ENCODE measurements at regions not wholly inside any gene's neighbourhood (a gene's known extent, or its start where the extent isn't known, plus 50 kb on each side); places are given as distances from the start of the nearest gene placed in this dataset.

- ATAC-seq (ENCODE audit: low FRiP score) (no peak), DNase-seq (ENCODE audit: low spot score) (no peak)
- TF ChIP-seq, protein P1, sequence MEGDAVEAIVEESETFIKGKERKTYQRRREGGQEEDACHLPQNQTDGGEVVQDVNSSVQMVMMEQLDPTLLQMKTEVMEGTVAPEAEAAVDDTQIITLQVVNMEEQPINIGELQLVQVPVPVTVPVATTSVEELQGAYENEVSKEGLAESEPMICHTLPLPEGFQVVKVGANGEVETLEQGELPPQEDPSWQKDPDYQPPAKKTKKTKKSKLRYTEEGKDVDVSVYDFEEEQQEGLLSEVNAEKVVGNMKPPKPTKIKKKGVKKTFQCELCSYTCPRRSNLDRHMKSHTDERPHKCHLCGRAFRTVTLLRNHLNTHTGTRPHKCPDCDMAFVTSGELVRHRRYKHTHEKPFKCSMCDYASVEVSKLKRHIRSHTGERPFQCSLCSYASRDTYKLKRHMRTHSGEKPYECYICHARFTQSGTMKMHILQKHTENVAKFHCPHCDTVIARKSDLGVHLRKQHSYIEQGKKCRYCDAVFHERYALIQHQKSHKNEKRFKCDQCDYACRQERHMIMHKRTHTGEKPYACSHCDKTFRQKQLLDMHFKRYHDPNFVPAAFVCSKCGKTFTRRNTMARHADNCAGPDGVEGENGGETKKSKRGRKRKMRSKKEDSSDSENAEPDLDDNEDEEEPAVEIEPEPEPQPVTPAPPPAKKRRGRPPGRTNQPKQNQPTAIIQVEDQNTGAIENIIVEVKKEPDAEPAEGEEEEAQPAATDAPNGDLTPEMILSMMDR (IDR thresholded peaks at IDR 0.05): no peak
These were observed 156.4 kb upstream of the KLF14 start for GRCh38 chr7:130890176-130891020.

- ATAC-seq (ENCODE audit: low FRiP score): peak; percentile 27
- no peak for DNase-seq (ENCODE audit: low spot score)
- TF ChIP-seq, protein P1 (IDR thresholded peaks at IDR 0.05): no peak
These were observed 157.5 kb upstream of the KLF14 start for GRCh38 chr7:130891254-130892094.

DNA sequence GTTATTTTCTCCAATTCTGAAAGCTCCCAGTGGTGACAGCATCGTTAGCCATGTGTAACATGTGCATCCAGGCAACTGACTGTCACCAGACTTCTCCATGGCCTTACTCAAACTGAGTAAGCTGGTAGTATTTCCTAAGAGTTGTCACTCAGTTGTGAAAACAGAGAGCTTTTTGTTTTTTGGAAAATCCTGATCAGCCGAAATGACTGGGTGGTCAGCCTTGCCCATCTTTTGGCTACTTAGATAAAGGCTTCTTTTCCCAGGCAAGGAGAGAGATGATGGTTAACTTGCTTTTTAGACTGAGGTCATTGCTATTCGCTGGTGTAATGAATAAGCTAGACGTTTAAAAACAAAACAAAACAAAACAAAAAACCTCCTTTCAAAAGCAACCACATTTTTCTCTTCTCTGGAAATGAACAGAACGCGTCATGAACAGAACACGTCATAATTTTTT is 159.5 kb upstream of the KLF14 start:
- DNase-seq (ENCODE audit: low spot score) (no peak), ATAC-seq (ENCODE audit: low FRiP score) (peak; percentile 33)
- TF ChIP-seq, protein P1 (IDR thresholded peaks at IDR 0.05): no peak

GRCh38 chr7:130894146-130894908 is 160.3 kb upstream of the KLF14 start:
- ATAC-seq (ENCODE audit: low FRiP score) (peak; percentile 60), DNase-seq (ENCODE audit: low spot score) (no peak)

GRCh38 chr7:130894909-130895750 is 161.1 kb upstream of the KLF14 start:
- ATAC-seq (ENCODE audit: low FRiP score): no peak
- TF ChIP-seq, protein P1 (IDR thresholded peaks at IDR 0.05): no peak
- no peak for DNase-seq (ENCODE audit: low spot score)

More at GRCh38 chr7:130894146-130894908, 160.3 kb upstream of the KLF14 start:
- TF ChIP-seq, protein P1 (IDR thresholded peaks at IDR 0.05): no peak

Data from omental fat pad (tissue), 3 donors.